GM12873 (cell line): ENCODE measurements at regions not wholly inside any gene's neighbourhood (a gene's known extent, or its start where the extent isn't known, plus 50 kb on each side); places are given as distances from the start of the nearest gene placed in this dataset.

ENCODE experiments used
- TF ChIP-seq, protein P1 (sequence below): IDR thresholded peaks from 2 replicates; pipeline ENCODE4 v1.5.1; 2012; ENCODE audit warnings: low read depth, mild to moderate bottlenecking, moderate library complexity, low read length, control low read depth; ENCODE audit not compliant: insufficient read depth; ENCODE audit errors: missing control alignments

DNA sequence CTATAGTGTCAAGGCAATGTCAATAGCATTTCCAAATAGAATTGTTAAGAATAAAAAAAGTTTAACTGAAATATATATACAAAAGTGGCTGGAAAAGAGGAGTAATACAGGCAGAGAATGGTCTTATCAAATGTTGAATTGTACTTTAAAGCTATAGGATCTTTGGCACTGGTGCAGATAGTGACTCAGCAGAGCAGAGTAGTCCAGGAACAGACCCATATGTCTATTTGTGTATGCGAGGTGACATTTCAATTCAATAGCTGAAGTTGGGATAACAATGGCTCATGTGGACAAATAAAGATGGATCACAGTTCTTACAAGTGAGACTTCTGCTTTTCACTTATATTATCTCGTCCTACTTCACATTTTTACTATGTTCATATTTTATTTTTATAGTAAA, 543.0 kb upstream of the B3GALT2 start:
- TF ChIP-seq, protein P1, sequence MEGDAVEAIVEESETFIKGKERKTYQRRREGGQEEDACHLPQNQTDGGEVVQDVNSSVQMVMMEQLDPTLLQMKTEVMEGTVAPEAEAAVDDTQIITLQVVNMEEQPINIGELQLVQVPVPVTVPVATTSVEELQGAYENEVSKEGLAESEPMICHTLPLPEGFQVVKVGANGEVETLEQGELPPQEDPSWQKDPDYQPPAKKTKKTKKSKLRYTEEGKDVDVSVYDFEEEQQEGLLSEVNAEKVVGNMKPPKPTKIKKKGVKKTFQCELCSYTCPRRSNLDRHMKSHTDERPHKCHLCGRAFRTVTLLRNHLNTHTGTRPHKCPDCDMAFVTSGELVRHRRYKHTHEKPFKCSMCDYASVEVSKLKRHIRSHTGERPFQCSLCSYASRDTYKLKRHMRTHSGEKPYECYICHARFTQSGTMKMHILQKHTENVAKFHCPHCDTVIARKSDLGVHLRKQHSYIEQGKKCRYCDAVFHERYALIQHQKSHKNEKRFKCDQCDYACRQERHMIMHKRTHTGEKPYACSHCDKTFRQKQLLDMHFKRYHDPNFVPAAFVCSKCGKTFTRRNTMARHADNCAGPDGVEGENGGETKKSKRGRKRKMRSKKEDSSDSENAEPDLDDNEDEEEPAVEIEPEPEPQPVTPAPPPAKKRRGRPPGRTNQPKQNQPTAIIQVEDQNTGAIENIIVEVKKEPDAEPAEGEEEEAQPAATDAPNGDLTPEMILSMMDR = no peak

DNA sequence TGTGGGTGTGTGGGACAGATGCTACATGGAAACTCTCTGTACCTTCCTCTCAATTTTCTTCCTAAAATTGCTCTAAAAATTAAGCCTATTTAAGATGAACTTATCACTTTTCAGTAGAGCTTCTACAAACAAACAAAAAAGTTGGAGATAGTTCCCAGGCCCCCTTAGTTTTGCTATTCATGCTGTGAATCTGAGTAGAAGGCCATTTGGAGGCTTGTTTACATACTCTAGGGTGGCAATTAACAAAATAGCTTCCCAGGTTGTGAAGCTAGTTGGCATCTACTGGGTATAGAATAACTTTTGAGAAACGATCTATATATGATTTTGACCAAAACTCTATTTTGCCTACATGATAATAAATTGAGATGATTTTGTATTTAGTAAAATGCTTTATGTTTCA, 541.4 kb upstream of the B3GALT2 start:
- TF ChIP-seq, protein P1 = no peak

DNA sequence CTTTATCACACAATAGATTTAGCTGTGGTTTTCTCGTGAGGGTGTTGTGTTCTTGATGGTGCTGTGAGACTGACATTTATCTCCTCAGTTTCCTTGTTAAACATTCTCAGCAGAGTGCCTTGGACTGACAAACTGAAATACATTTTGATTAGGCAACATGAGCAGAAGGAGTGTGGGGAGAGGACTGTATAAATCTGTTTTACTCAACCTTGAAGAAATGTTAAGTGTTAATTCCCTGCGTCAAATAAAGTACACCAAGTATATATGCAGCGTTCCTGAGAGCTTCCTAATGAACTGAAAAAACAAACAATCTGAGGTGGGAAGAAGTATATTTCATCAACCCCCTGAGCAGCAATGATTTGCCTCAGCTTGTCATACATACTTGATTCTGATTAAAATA, 540.3 kb upstream of the B3GALT2 start:
- TF ChIP-seq, protein P1 = no peak

DNA sequence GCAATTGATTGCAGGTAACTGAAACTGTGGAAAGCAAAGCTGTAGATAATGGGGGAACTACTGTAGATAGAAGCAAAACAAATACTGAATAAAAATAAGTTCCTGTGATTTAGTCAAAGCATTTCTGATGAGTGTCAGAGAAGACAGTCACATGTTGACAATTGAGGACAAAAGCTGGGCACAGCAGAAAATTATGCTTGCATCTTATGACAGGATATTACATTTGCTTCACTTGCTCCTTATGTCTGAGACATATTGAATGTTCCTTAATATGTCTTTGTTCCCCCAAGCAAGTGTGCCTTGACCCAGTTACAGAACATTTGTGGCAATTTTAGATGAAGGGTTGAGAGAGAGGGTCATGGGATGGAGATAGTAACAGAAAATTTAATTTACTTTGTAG, 526.0 kb upstream of the B3GALT2 start:
- TF ChIP-seq, protein P1 = no peak

DNA sequence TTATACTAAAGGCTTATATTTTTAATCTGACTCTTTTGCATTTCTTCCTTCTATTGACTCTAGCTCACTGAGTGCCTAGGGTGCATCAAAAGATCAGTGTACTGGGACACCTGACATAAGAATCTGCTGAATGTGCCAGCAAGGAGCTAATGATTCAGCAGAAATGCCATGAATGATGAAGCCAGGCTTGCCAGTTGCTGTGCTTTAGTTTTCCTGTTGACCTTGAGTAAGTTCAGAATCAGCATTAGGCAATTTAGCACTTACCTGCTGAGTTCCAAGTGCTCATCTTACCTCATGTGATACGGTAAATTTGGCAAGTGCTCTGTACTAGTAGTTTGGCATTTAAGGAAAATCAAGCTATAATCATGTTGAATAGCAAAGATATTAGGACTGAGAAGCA, 523.2 kb upstream of the B3GALT2 start:
- TF ChIP-seq, protein P1 = no peak

DNA sequence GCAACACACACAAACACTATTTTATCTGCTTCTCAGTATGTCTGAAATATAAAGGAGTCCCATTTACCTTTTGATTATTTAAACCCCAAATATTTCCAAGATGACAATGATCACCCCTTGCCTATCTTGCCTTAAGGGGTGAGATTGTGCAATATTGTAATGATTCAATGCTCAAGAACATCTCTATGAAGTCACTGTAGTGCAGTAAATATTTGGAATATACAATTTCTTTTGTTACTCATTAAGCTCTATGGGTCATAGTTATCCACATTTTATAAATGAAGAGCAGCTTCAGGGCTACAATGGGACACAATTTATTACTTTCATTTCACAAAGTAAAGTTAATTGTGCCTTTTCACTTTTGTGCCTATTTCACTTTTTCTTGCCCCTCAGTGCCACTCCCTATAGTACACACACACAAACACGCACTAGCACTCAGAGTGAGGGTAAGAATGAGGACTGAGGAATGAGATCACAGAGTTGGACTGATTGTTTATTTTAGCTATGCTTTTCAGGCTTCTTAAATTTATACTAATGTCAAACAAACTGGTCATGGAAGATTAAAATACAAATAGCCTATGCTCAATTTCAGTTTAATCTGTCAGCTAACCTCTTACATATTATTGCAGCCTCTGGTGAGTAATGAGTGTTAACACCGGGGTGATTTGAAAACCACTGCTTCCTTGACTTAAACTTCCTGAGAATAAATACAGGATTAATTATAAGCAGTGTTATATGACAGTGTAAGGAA, 521.0 kb upstream of the B3GALT2 start:
- TF ChIP-seq, protein P1 = no peak

DNA sequence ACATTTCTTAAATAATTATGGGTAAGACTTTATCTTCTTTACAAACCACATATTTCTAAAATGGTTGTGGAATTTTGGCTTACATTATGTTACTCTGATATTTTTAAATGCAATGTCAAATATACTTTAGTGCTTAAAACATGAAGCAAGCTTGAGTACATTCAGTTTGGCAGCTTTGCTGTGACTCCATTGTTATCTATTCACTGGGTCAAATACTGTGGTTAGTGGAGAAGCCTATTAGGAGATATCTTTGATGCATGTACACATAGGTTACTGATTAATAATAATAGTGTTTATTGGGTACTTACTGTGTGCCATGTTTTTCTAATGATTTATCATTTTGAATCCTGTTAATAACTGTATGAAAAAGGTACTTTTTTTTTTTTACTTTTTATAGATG, 520.4 kb upstream of the B3GALT2 start:
- TF ChIP-seq, protein P1 = no peak
